ENCODE measurements at regions not wholly inside any gene's neighbourhood (a gene's known extent, or its start where the extent isn't known, plus 50 kb on each side); places are given as distances from the start of the nearest gene placed in this dataset.
"Not testable (repeated sequence)": the region's sequence is repeated elsewhere in the genome, so short reads cannot be mapped to it uniquely, and the experiment has no call there.

- no peak for TF ChIP-seq ZNF384 (IDR thresholded peaks at IDR 0.05)
- TF ChIP-seq FOXM1 (IDR thresholded peaks at IDR 0.05; ENCODE audit: borderline replicate concordance), result no peak
- TF ChIP-seq SUZ12 (IDR thresholded peaks at IDR 0.05), result no peak
- TF ChIP-seq HDGF (IDR thresholded peaks at IDR 0.05; ENCODE audit: borderline replicate concordance), result no peak
- POLR2A ChIA-PET, result no interaction called here
- CTCF ChIA-PET, result no interaction called here
- DNase-seq (ENCODE audit: extremely low spot score), result no peak
Observed at GRCh38 chr1:113297749-113298148, 92.6 kb upstream of the MAGI3 start.

GRCh38 chr1:113298941-113299340 is 91.4 kb upstream of the MAGI3 start:
- CTCF ChIA-PET, result no interaction called here
- TF ChIP-seq TARDBP (IDR thresholded peaks at IDR 0.05) (no peak), ARNT (IDR thresholded peaks at IDR 0.05) (no peak), ZNF384 (IDR thresholded peaks at IDR 0.05) (no peak), BHLHE40 (IDR thresholded peaks at IDR 0.05; ENCODE audit: borderline replicate concordance) (no peak), L3MBTL2 (conservative IDR thresholded peaks at IDR 0.05) (no peak), LEF1 (IDR thresholded peaks at IDR 0.05; ENCODE audit: borderline replicate concordance) (no peak), SP1 (IDR thresholded peaks at IDR 0.05) (no peak), FOXM1 (IDR thresholded peaks at IDR 0.05; ENCODE audit: borderline replicate concordance) (no peak), FOXA1 (IDR thresholded peaks at IDR 0.05) (no peak), ELF4 (IDR thresholded peaks at IDR 0.05) (no peak), PKNOX1 (IDR thresholded peaks at IDR 0.05) (no peak)
- POLR2A ChIA-PET, result no interaction called here
- no peak for DNase-seq (ENCODE audit: extremely low spot score)

- POLR2A ChIA-PET, result no interaction called here
- DNase-seq (ENCODE audit: extremely low spot score), result no peak
- CTCF ChIA-PET, result interaction anchor here (0.7 kb wide), 1 partner anchor 572 kb away, joined by 3 read pairs; no protein-coding TSS in a partner anchor
- no peak for TF ChIP-seq PKNOX1 (IDR thresholded peaks at IDR 0.05)
- TF ChIP-seq FOXK2 (IDR thresholded peaks at IDR 0.05), result no peak
- no peak for TF ChIP-seq NFRKB (IDR thresholded peaks at IDR 0.05)
- no peak for TF ChIP-seq LEF1 (IDR thresholded peaks at IDR 0.05; ENCODE audit: borderline replicate concordance)
- no peak for TF ChIP-seq ELF4 (IDR thresholded peaks at IDR 0.05)
- TF ChIP-seq SP1 (IDR thresholded peaks at IDR 0.05), result no peak
- TF ChIP-seq SUZ12 (IDR thresholded peaks at IDR 0.05), result no peak
- no peak for TF ChIP-seq TARDBP (IDR thresholded peaks at IDR 0.05)
- no peak for TF ChIP-seq HDGF (IDR thresholded peaks at IDR 0.05; ENCODE audit: borderline replicate concordance)
- no peak for TF ChIP-seq FOXM1 (IDR thresholded peaks at IDR 0.05; ENCODE audit: borderline replicate concordance)
- TF ChIP-seq FOXA1 (IDR thresholded peaks at IDR 0.05), result no peak
- no peak for TF ChIP-seq ARNT (IDR thresholded peaks at IDR 0.05)
- no peak for TF ChIP-seq ZNF384 (IDR thresholded peaks at IDR 0.05)
- no peak for TF ChIP-seq BHLHE40 (IDR thresholded peaks at IDR 0.05; ENCODE audit: borderline replicate concordance)
- no peak for TF ChIP-seq CTBP1 (IDR thresholded peaks at IDR 0.05; ENCODE audit: borderline replicate concordance)
- no peak for TF ChIP-seq L3MBTL2 (conservative IDR thresholded peaks at IDR 0.05)
Observed at GRCh38 chr1:113302636-113303035, 87.7 kb upstream of the MAGI3 start.

GRCh38 chr1:113303267-113303666 is 87.0 kb upstream of the MAGI3 start:
- DNase-seq (ENCODE audit: extremely low spot score), result no peak
- CTCF ChIA-PET, result no interaction called here
- TF ChIP-seq SUZ12 (IDR thresholded peaks at IDR 0.05) (no peak), BHLHE40 (IDR thresholded peaks at IDR 0.05; ENCODE audit: borderline replicate concordance) (no peak), HDGF (IDR thresholded peaks at IDR 0.05; ENCODE audit: borderline replicate concordance) (no peak), ELF4 (IDR thresholded peaks at IDR 0.05) (no peak), SP1 (IDR thresholded peaks at IDR 0.05) (no peak)
- POLR2A ChIA-PET, result no interaction called here

- POLR2A ChIA-PET; CTCF ChIA-PET; DNase-seq (ENCODE audit: extremely low spot score): not testable (repeated sequence)
Observed at GRCh38 chr1:113305029-113305428, 85.3 kb upstream of the MAGI3 start.

GRCh38 chr1:113307771-113308445 is 82.4 kb upstream of the MAGI3 start:
- CTCF ChIA-PET, result no interaction called here

GRCh38 chr1:113312651-113313050 is 77.7 kb upstream of the MAGI3 start:
- POLR2A ChIA-PET, CTCF ChIA-PET: not testable (repeated sequence)

More at GRCh38 chr1:113307771-113308445, 82.4 kb upstream of the MAGI3 start:
- POLR2A ChIA-PET, result no interaction called here
- DNase-seq (ENCODE audit: extremely low spot score), result no peak
- TF ChIP-seq CTBP1 (IDR thresholded peaks at IDR 0.05; ENCODE audit: borderline replicate concordance) (no peak), SUZ12 (IDR thresholded peaks at IDR 0.05) (no peak), PKNOX1 (IDR thresholded peaks at IDR 0.05) (no peak), BHLHE40 (IDR thresholded peaks at IDR 0.05; ENCODE audit: borderline replicate concordance) (no peak), ZNF384 (IDR thresholded peaks at IDR 0.05) (no peak), NFRKB (IDR thresholded peaks at IDR 0.05) (no peak), L3MBTL2 (conservative IDR thresholded peaks at IDR 0.05) (no peak), ELF4 (IDR thresholded peaks at IDR 0.05) (no peak)

More at GRCh38 chr1:113312651-113313050, 77.7 kb upstream of the MAGI3 start:
- not testable (repeated sequence) for DNase-seq (ENCODE audit: extremely low spot score)

All from HEK293T (cell line).